ENCODE measurements at regions not wholly inside any gene's neighbourhood (a gene's known extent, or its start where the extent isn't known, plus 50 kb on each side); places are given as distances from the start of the nearest gene placed in this dataset.
"Not testable (repeated sequence)": the region's sequence is repeated elsewhere in the genome, so short reads cannot be mapped to it uniquely, and the experiment has no call there.

DNA sequence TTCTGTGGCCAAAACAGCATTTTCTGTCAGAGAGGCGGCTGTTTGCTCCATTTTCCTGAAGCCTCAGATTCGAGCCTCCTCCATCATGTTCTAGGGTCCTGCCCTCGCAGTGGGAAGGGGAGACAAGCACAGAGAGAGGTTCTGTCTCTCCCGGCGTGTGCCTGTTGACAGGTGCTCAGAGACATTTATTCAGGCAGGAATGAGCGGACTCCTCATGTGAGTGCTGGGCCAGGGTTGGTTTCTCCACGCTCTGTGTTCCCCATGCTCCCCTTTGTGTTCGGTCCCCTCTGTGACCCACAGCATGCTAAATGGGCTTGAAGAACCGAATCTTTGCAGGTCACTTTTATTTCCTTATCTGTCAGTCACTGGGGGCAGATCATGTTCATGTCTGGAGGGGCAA lies 374.6 kb downstream of the GLRX3 start:
- no peak for DNase-seq (ENCODE audit: low read depth in 2 of 2)

DNA sequence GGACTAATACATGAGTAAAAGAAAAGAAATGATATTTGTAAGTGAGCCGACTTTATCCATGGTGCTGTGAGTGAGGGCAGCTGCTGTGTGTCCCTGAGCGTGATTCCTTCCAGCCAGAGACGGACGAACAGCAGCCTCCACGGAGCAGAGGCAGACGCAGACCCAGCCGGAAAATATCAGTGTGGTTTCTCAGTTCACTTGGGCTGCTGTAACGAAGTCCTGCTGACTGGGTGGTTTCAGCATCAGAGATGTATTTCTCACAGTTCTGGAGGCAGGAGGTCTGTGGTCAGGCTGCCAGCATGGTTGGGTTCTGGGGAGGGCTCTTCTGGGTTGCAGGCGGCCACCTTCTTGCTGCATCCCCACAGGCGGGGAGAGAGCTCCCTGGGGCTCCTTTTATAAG lies 375.6 kb downstream of the GLRX3 start:
- DNase-seq (ENCODE audit: low read depth in 2 of 2) = no peak

DNA sequence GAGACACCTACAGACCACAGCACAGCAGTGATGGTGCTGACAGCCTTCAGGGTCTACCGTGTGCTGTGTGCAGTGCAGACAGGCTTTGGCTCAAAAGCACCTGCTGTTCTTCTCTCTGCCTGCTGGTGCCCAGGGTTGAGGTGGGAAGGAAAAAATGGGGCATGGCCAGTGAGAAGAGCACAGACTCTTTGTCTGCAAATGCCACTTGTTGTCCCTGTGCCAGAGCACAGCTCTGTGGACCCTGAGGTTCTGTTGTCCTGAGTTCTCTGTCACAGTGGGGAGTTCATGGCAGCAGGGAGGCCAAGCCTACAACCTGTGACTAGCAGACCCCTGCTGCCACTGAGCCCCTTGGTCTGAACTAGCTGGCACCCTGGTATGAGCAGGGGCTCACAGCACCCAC lies 376.7 kb downstream of the GLRX3 start:
- no peak for DNase-seq (ENCODE audit: low read depth in 2 of 2)

DNA sequence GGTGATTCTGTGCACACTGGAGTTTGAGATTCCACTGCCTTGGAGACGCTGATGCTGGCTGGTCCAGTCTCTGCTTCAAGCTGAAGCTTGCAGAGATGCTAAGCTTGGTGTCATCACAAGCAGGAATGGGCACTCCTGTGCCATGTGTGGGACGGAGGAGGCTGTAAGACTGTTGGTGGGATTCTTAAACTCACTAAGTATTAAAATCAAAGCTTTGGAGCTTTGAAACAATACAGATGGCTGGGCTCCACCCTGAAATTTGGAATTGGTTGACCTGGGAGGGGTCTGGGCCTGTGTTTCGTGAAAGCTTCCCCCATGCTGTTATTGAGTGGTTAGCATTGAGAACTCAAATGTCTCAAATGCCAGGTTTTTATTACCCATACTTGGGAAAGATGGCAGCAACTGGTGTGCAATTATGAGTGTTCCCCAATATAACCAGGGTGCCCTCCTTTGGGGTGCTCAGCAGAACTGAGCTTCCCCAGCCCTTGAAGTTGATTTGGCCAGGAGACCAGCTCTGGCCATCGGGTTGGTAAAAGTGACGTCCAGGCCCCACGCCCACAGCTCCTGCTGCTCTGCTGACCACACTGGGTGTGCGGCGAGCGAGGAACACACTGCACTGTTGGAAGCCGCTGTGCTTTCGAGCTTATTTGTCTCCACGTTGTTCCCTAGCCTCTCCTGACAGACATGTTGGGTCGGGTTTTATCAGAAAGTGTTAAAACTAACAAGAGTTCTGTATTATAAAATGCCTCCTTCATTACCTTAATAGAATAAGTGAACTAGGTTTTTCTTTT lies 377.7 kb downstream of the GLRX3 start:
- no peak for DNase-seq (ENCODE audit: low read depth in 2 of 2)

DNA sequence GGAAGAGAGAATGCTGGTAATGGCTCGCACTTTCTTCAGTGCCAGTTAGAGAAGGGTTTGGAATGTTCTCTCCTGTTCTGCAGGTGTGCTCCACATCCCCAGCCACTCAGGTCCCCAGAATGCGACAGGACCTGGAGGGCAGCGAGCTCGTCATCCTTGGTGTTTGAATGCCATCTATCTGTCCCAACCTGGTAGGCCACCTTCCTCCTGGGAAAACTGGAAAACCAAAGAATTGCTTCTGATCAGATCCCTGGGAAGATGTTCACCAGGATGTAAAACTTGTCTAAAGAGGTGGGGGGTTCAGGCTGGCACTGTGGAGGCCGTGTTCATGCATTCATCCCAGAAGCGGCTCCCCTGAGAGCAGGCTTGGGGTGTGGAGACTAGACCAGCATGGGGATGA lies 379.5 kb downstream of the GLRX3 start:
- no peak for DNase-seq (ENCODE audit: low read depth in 2 of 2)

DNA sequence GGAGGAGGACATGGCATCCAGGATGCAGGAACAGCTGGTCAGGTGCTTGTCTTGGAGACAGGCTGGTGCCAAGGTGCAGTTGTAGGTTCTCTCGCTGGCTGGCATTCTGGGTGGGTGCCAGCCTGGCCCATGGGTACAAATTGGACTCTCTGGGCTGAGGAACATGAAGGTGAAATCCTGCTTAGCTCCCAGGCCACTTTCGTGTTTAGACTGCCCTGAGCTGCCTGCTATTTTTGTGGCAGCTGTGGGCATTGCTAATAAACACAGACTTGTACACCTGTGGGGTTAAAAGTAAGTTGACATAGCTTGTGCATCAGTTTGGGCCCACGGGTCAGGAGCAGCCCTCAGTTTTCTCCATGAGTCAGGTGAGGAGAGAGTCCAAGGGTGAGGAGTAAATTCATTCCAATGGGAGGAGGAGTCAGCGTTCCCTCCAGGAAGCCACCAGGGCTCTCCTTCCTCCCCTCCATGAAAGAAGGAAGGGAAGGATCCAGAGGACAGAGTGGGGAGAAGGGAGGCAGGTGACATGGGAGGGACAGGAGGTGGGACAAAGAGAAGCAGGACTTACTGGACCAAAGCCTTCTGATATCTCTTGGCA lies 380.0 kb downstream of the GLRX3 start:
- DNase-seq (ENCODE audit: low read depth in 2 of 2) = no peak

DNA sequence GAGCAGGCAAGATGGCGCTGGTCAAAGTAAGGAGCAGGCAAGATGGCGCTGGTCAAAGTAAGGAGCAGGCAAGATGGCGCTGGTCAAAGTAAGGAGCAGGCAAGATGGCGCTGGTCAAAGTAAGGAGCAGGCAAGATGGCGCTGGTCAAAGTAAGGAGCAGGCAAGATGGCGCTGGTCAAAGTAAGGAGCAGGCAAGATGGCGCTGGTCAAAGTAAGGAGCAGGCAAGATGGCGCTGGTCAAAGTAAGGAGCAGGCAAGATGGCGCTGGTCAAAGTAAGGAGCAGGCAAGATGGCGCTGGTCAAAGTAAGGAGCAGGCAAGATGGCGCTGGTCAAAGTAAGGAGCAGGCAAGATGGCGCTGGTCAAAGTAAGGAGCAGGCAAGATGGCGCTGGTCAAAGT lies 382.7 kb downstream of the GLRX3 start:
- not testable (repeated sequence) for DNase-seq (ENCODE audit: low read depth in 2 of 2)

DNA sequence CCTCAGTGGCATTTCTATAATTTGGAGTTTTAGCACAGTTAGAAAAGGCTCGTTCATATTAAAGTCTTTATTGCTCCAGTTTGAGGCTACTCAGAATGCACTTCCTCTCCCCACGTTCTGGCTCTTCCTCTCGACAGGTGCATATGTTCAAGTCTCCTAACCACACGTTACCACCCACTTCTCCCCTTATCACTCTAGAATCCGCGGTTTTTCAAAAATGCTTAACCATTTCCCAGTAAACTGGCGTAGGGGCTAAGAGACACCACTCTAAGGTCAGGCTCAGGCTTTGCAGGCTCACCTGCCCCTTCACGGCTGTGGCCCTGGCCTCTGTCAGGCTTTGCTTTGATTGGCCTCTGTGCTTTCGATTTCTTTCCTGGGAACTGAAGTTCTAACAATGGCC lies 383.6 kb downstream of the GLRX3 start:
- DNase-seq (ENCODE audit: low read depth in 2 of 2) = no peak

DNA sequence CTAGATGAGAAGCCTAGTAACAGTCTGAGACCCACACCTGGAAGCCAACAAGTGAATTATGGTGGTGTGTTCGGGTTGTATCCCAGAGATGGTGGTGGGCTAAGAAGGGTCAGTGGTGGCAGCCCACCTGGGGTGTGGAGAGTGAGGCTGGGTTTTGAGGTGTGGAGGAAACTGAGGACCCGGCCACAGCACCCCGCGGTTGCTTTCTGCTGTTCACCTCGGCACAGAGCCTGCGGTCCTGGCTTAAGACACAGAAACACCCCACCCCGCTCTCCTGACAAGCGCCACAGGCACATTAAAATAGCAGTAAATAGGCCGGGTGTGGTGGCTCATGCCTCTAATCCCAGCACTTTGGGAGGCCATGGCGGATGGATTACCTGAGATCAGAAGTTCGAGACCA lies 395.1 kb downstream of the GLRX3 start:
- no peak for DNase-seq (ENCODE audit: low read depth in 2 of 2)

DNA sequence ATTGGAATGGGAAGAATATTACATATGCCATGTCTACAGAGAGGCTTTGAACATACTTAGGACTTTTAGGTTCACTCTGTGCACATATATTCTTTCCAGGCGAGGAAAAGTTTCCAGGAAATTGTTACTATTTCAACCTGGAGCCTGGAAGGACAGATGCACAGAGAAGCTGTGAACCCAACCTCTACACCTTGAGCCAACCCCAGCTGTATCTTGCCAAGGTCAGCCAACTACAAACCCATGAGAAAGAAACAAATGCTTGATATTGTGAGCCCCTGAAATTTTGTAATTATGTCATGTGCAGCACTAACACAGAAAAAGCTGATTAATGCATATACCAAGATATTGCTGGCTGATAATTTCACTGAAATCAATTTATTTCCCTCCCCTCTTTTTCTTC lies 404.9 kb downstream of the GLRX3 start:
- DNase-seq (ENCODE audit: low read depth in 2 of 2) = no peak

DNA sequence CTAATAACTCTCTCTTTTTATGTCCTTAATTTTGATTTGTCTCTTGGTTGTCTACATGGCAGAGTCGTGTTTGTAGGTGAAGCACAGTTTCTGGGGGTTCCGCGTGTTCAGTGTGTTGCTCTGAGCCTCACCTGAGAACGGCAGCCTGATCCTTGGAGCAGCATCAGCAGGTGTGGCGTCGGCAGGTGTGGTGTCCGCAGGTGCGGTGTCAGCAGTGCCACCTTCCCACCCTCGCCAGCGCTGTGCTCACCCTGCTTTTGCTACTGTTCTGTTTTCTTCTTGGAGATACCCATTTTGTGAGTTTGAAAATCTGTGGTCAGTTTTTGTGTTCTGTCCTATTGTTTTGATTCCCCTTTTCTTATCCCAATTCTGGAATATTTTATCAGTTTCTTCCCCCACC lies 406.6 kb downstream of the GLRX3 start:
- no peak for DNase-seq (ENCODE audit: low read depth in 2 of 2)

DNA sequence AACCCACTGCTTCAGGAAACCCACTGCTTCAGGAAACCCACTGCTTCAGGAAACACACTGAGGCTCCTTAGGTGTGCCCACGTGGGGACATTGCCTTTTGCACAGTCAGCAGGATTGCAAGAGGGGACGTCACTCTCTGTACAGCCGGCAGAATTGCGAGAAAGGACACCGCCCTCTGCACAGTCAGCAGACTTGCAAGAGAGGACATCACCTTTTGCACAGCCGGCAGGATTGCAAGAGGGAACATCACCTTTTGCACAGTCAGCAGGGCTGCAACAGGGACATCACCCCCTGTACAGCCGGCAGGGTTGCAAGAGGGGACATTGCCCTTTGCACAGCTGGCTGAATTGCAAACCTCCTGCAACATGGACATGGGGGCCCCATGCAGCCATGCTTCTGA lies 407.6 kb downstream of the GLRX3 start:
- DNase-seq (ENCODE audit: low read depth in 2 of 2) = no peak

DNA sequence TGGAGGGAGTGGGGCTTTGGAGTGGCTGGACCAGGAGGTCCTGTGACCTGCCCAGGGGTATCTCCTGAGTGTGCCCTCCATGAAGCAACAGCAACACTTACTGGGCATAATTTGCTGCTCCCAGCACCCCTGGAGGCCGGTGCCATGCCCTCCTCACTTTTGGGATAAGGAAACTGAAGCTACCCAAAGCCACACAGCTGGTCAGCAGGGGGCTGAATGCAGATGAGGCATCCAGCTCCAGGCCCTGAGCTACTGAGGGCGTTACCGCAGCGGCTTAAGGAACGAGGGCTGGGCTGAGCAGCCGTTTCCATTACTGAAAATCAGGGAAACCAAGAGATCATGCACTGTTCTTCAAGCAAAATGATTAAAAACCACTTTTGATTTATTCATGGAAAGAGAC lies 408.9 kb downstream of the GLRX3 start:
- no peak for DNase-seq (ENCODE audit: low read depth in 2 of 2)

DNA sequence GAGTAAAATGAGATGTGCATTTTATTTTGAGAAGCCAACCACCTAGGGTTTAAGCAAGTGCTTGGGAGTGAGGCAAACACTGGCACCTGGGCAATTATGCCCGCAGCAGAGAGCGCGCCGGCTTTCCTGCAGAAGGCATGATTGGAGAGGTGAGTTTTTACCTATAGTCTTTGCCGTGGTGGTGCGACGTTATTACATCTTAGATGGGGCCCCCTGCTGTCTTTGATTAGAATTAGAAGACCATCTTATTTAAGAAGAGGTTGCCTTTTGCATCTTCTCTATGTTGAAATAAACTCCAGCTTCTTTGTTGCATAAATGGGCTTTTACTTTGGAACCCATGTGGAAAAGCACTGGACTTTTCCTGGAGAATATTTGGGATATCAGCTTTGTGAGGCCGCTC lies 409.5 kb downstream of the GLRX3 start:
- DNase-seq (ENCODE audit: low read depth in 2 of 2) = no peak

DNA sequence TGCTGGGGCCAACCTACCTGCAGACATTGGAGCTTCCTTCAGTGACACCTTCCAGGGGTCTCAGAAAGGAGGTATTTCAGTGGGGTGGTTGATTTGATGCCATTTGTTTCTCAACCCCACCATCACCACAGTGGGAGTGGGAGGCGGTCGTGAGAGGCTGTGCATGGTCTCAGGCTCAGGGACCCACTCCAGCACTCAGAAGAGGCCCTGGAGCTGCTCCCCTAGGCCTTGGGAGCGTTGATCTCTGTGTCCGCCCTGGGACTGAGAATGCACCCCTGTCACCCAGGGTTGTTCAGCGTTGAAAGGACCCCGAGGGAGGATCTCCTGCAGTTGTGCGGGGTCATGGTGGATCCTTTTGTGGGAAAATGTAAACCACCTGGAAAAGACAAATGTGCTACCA lies 410.6 kb downstream of the GLRX3 start:
- DNase-seq (ENCODE audit: low read depth in 2 of 2) = no peak

DNA sequence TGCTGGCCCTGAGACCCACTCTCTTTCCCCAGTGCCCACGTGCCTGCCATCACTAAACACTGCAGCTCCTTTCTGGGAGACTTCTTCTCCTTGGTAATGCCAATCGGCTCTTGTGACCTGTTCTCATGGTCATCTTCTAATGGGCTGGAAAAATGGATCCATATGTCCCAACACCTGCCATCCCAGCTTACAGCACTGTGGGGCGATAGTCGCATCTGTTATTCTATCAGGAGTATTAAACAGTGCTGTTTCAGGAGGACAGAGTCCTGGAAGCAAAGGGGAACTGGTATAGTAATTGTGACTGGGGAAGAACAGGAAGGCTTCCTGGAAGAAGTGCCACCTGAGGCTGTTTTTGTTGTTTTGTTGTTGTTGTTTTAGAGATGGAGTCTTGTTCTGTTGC lies 411.2 kb downstream of the GLRX3 start:
- DNase-seq (ENCODE audit: low read depth in 2 of 2) = no peak

DNA sequence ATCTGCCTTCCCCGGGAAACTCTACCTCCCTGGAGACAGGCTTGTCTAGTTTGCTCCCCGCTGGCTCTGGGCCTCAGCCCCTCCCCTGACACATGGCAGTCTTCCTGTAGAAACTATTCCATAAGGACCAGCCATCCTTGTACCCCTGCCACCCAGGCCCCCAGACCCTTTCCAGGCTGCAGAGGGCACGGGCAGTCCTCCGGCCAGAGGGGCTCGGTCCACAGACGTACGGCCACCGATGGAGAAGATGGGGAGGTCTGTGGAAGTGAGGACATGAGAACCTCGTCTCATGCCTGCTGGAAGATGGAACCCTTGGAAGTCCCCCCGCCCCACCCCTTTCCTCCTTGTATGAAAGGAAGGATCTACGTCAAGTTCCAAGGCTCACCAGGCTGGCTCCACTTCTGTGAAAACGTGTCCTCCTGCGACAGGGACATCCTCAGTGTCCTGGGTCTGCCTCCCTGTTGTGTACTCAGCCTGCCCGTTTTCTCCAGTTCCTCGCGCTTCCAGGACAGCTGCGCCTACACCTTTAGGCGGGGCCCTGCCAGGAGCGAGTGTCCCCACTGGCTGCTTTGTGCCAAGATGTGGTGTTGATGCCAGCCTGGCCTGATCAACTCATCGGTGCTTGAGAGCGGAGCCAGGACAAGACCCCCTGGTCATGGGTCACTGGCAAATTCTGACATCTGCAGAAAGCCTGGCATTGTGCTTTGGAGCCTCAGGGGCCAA lies 414.9 kb downstream of the GLRX3 start:
- DNase-seq (ENCODE audit: low read depth in 2 of 2) = no peak

DNA sequence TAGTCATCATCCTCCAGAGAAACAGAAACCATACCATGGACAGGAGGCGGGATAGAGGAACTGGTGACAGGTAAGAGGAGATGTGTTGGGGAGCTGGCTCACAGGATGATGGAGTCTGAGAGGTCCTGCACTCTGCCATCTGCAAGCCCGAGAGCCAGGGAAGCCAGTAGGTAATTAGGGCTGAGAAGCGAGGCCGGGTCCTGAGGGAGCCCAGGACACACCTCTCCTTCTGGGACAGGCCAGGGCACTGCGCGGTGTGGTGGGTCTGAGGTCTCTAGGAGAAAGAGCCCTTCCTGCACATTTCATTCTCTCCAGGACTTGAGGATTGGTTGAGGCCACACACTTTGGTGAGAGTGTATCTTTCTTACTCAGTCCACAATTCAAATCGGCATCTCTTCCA lies 415.5 kb downstream of the GLRX3 start:
- no peak for DNase-seq (ENCODE audit: low read depth in 2 of 2)

DNA sequence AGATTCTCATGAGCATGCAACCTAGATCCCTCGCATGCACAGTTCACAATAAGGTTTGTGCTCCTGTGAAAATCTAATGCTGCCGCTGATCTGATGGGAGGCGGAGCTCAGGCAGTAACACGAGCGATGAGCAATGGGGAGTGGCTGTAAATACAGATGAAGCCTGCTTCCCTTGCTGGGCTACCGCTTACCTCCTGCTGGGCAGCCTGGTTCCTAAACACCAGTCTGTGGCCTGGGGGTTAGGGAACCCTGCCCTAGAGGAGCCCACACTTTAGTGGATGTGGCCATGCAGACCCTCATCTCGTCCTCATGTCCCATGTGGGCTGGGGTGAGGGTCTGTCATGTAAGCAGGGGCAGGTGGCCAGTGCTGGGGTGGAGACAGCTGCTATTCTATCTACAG lies 417.6 kb downstream of the GLRX3 start:
- DNase-seq (ENCODE audit: low read depth in 2 of 2) = no peak

DNA sequence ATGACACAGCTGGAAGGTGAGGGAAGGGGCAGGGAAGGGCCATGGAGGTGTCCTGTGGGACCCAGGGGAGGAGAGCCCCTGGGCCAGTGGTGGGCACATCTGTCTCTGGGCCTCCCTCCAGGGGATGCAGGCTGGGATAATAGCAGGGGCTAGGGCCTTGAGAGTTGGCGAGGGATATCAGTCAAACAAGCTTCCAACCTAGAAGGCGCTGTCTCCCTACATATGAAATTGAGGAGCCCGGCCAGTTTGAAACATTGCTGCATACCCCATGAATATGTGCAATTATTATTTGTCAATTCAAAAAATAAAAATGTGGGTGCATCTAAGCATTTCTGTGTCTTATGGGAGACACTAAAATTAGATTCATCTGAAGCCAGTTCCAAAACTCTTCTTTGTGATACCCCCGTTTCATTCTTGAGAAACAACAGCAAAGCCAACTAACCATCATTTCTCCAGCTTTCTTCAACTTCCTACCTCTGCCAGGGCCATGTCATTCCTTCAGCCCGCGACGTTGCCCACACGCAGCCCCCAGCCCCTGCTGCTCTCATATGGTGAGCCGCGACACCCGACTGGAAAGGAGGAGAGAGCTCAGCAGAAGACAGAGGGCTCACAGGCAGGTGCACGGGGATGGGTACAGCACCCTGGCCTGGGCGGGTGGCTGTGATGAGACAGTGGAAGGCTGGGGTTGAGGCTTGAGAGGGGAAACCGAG lies 418.7 kb downstream of the GLRX3 start:
- no peak for DNase-seq (ENCODE audit: low read depth in 2 of 2)

DNA sequence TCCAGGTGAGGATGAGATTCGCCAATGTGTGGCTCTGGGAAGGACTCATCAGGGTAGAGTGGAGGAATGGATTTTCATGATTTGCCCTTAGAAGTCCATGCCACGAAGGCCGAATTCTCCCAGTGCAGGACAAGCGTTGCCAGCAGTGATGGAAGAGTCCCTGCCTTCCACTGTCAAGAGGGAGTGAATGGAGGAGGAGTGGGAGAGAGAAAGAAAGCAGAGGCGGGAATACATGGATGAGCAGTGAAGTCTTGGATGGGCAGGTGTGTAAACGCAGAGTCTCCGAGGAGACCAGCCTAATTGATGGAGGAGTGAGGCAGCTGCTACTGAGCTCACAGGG lies 419.2 kb downstream of the GLRX3 start:
- DNase-seq (ENCODE audit: low read depth in 2 of 2) = no peak

DNA sequence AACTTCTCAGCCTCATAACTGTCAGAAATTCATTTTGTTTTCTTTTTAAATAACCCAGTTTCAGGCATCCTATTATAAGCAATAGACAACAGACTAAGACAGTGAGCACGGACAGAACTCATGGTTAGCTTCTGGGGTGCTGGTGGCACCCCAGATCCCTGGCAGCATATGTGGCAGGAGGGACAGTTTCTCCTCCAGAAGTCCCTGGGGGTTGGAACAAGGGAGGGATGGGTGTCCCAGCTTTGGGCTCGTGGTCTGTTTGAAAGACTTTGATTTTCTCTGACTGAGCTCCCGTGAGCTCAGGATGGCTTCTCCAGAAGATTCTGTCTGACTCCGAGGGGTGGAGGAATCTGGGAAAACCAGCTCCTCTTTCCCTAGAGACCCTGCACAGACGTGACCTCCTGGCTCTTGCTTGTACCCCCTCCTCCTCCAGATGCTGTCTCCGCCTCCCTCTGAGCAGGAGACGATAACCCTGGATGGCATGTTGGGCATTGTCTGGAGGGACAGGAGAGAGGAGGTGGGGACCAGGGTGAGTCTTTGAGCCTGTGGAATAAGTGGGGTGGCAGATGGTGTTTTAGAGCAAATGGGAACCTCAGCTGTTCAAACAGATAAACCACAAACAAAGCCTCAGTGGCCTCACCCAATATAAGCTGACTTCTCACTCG lies 421.1 kb downstream of the GLRX3 start:
- no peak for DNase-seq (ENCODE audit: low read depth in 2 of 2)
